ENCODE measurements at regions not wholly inside any gene's neighbourhood (a gene's known extent, or its start where the extent isn't known, plus 50 kb on each side); places are given as distances from the start of the nearest gene placed in this dataset.
"Not testable (repeated sequence)": the region's sequence is repeated elsewhere in the genome, so short reads cannot be mapped to it uniquely, and the experiment has no call there.

GRCh38 chr18:34942276-34942675 lies 98.9 kb upstream of the MAPRE2 start:
- Histone ChIP-seq H3K4me3 (ENCODE audit: low read depth in 1 of 2, low read length in 2 of 2) (no peak overlapping the region), H3K27me3 (ENCODE audit: low read depth, low read length) (no peaks in the 10 kb centered on the region), H3K36me3 (ENCODE audit: control insufficient read depth in 1 of 2, insufficient read depth in 2 of 2, low read length in 2 of 2) (no peaks in the 10 kb centered on the region), H3K9me3 (ENCODE audit: control insufficient read depth in 1 of 2, low read length in 2 of 2) (no peaks in the 10 kb centered on the region), H3K4me1 (ENCODE audit: control insufficient read depth in 1 of 2, insufficient read depth in 2 of 2, low read length in 2 of 2) (no peaks in the 10 kb centered on the region), H3K27ac (ENCODE audit: low read length) (no peak overlapping the region)

GRCh38 chr18:34942975-34943374 lies 98.2 kb upstream of the MAPRE2 start:
- H3K27ac ChIP-seq (ENCODE audit: low read length), result no peak overlapping the region
- H3K4me1 ChIP-seq (ENCODE audit: control insufficient read depth in 1 of 2, insufficient read depth in 2 of 2, low read length in 2 of 2), result no peaks in the 10 kb centered on the region
- no peaks in the 10 kb centered on the region for H3K36me3 ChIP-seq (ENCODE audit: control insufficient read depth in 1 of 2, insufficient read depth in 2 of 2, low read length in 2 of 2)
- H3K27me3 ChIP-seq (ENCODE audit: low read depth, low read length), result no peaks in the 10 kb centered on the region
- H3K9me3 ChIP-seq (ENCODE audit: control insufficient read depth in 1 of 2, low read length in 2 of 2), result no peaks in the 10 kb centered on the region
- H3K4me3 ChIP-seq (ENCODE audit: low read depth in 1 of 2, low read length in 2 of 2), result no peak overlapping the region

- H3K36me3 ChIP-seq (ENCODE audit: control insufficient read depth in 1 of 2, insufficient read depth in 2 of 2, low read length in 2 of 2), result no peaks in the 10 kb centered on the region
- no peak overlapping the region for H3K4me3 ChIP-seq (ENCODE audit: low read depth in 1 of 2, low read length in 2 of 2)
- no peak overlapping the region for H3K27ac ChIP-seq (ENCODE audit: low read length)
- no peaks in the 10 kb centered on the region for H3K9me3 ChIP-seq (ENCODE audit: control insufficient read depth in 1 of 2, low read length in 2 of 2)
- no peaks in the 10 kb centered on the region for H3K4me1 ChIP-seq (ENCODE audit: control insufficient read depth in 1 of 2, insufficient read depth in 2 of 2, low read length in 2 of 2)
- H3K27me3 ChIP-seq (ENCODE audit: low read depth, low read length), result no peaks in the 10 kb centered on the region
These were observed 97.6 kb upstream of the MAPRE2 start for GRCh38 chr18:34943587-34943986.

GRCh38 chr18:34947711-34948125 lies 93.5 kb upstream of the MAPRE2 start:
- Histone ChIP-seq H3K27me3 (ENCODE audit: low read depth, low read length) (no peaks in the 10 kb centered on the region), H3K36me3 (ENCODE audit: control insufficient read depth in 1 of 2, insufficient read depth in 2 of 2, low read length in 2 of 2) (no peaks in the 10 kb centered on the region), H3K9me3 (ENCODE audit: control insufficient read depth in 1 of 2, low read length in 2 of 2) (no peaks in the 10 kb centered on the region), H3K4me3 (ENCODE audit: low read depth in 1 of 2, low read length in 2 of 2) (no peak overlapping the region), H3K27ac (ENCODE audit: low read length) (no peak overlapping the region), H3K4me1 (ENCODE audit: control insufficient read depth in 1 of 2, insufficient read depth in 2 of 2, low read length in 2 of 2) (no peaks in the 10 kb centered on the region)

GRCh38 chr18:34951625-34952379 lies 89.4 kb upstream of the MAPRE2 start:
- Histone ChIP-seq H3K9me3 (ENCODE audit: control insufficient read depth in 1 of 2, low read length in 2 of 2) (no peaks in the 10 kb centered on the region), H3K4me1 (ENCODE audit: control insufficient read depth in 1 of 2, insufficient read depth in 2 of 2, low read length in 2 of 2) (no peaks in the 10 kb centered on the region), H3K4me3 (ENCODE audit: low read depth in 1 of 2, low read length in 2 of 2) (no peak overlapping the region), H3K36me3 (ENCODE audit: control insufficient read depth in 1 of 2, insufficient read depth in 2 of 2, low read length in 2 of 2) (no peaks in the 10 kb centered on the region), H3K27ac (ENCODE audit: low read length) (no peak overlapping the region), H3K27me3 (ENCODE audit: low read depth, low read length) (no peaks in the 10 kb centered on the region)

- Histone ChIP-seq H3K27ac (ENCODE audit: low read length) (no peak overlapping the region), H3K27me3 (ENCODE audit: low read depth, low read length) (no peaks in the 10 kb centered on the region), H3K36me3 (ENCODE audit: control insufficient read depth in 1 of 2, insufficient read depth in 2 of 2, low read length in 2 of 2) (no peaks in the 10 kb centered on the region), H3K9me3 (ENCODE audit: control insufficient read depth in 1 of 2, low read length in 2 of 2) (no peaks in the 10 kb centered on the region), H3K4me1 (ENCODE audit: control insufficient read depth in 1 of 2, insufficient read depth in 2 of 2, low read length in 2 of 2) (peaks cover 0 to 7% of the 10 kb centered on the region in 2 donors), H3K4me3 (ENCODE audit: low read depth in 1 of 2, low read length in 2 of 2) (no peak overlapping the region)
These were observed 88.0 kb upstream of the MAPRE2 start for GRCh38 chr18:34953212-34953611.

- not testable (repeated sequence) for H3K36me3 ChIP-seq (ENCODE audit: control insufficient read depth in 1 of 2, insufficient read depth in 2 of 2, low read length in 2 of 2)
These were observed 85.7 kb upstream of the MAPRE2 start for GRCh38 chr18:34955494-34955893.

GRCh38 chr18:34956663-34957062 lies 84.5 kb upstream of the MAPRE2 start:
- peak overlapping the region; percentile 58 for H3K27ac ChIP-seq (ENCODE audit: low read length)
- no peak overlapping the region for H3K4me3 ChIP-seq (ENCODE audit: low read depth in 1 of 2, low read length in 2 of 2)
- no peaks in the 10 kb centered on the region for H3K9me3 ChIP-seq (ENCODE audit: control insufficient read depth in 1 of 2, low read length in 2 of 2)
- no peaks in the 10 kb centered on the region for H3K36me3 ChIP-seq (ENCODE audit: control insufficient read depth in 1 of 2, insufficient read depth in 2 of 2, low read length in 2 of 2)
- peaks cover 0 to 7% of the 10 kb centered on the region in 2 donors for H3K4me1 ChIP-seq (ENCODE audit: control insufficient read depth in 1 of 2, insufficient read depth in 2 of 2, low read length in 2 of 2)
- no peaks in the 10 kb centered on the region for H3K27me3 ChIP-seq (ENCODE audit: low read depth, low read length)

More at GRCh38 chr18:34955494-34955893, 85.7 kb upstream of the MAPRE2 start:
- H3K4me1 ChIP-seq (ENCODE audit: control insufficient read depth in 1 of 2, insufficient read depth in 2 of 2, low read length in 2 of 2); H3K27me3 ChIP-seq (ENCODE audit: low read depth, low read length); H3K4me3 ChIP-seq (ENCODE audit: low read depth in 1 of 2, low read length in 2 of 2); H3K27ac ChIP-seq (ENCODE audit: low read length); H3K9me3 ChIP-seq (ENCODE audit: control insufficient read depth in 1 of 2, low read length in 2 of 2): not testable (repeated sequence)

- Histone ChIP-seq H3K36me3 (ENCODE audit: control insufficient read depth in 1 of 2, insufficient read depth in 2 of 2, low read length in 2 of 2) (no peaks in the 10 kb centered on the region), H3K27me3 (ENCODE audit: low read depth, low read length) (no peaks in the 10 kb centered on the region)
These were observed 83.9 kb upstream of the MAPRE2 start for GRCh38 chr18:34957119-34957863.

GRCh38 chr18:34957864-34958259 lies 83.4 kb upstream of the MAPRE2 start:
- H3K4me3 ChIP-seq (ENCODE audit: low read depth in 1 of 2, low read length in 2 of 2), result no peak overlapping the region
- no peaks in the 10 kb centered on the region for H3K27me3 ChIP-seq (ENCODE audit: low read depth, low read length)
- no peaks in the 10 kb centered on the region for H3K36me3 ChIP-seq (ENCODE audit: control insufficient read depth in 1 of 2, insufficient read depth in 2 of 2, low read length in 2 of 2)
- H3K4me1 ChIP-seq (ENCODE audit: control insufficient read depth in 1 of 2, insufficient read depth in 2 of 2, low read length in 2 of 2), result peaks cover 0 to 7% of the 10 kb centered on the region in 2 donors
- no peaks in the 10 kb centered on the region for H3K9me3 ChIP-seq (ENCODE audit: control insufficient read depth in 1 of 2, low read length in 2 of 2)
- H3K27ac ChIP-seq (ENCODE audit: low read length), result no peak overlapping the region

More at GRCh38 chr18:34957119-34957863, 83.9 kb upstream of the MAPRE2 start:
- Histone ChIP-seq H3K27ac (ENCODE audit: low read length) (peak overlapping the region; percentile 58), H3K9me3 (ENCODE audit: control insufficient read depth in 1 of 2, low read length in 2 of 2) (no peaks in the 10 kb centered on the region), H3K4me3 (ENCODE audit: low read depth in 1 of 2, low read length in 2 of 2) (no peak overlapping the region), H3K4me1 (ENCODE audit: control insufficient read depth in 1 of 2, insufficient read depth in 2 of 2, low read length in 2 of 2) (peaks cover 0 to 7% of the 10 kb centered on the region in 2 donors)

- H3K27ac ChIP-seq (ENCODE audit: low read length), result peak overlapping the region; percentile 74
- no peaks in the 10 kb centered on the region for H3K9me3 ChIP-seq (ENCODE audit: control insufficient read depth in 1 of 2, low read length in 2 of 2)
These were observed 81.9 kb upstream of the MAPRE2 start for GRCh38 chr18:34959211-34959829.

More at GRCh38 chr18:34959211-34959829, 81.9 kb upstream of the MAPRE2 start:
- H3K4me1 ChIP-seq (ENCODE audit: control insufficient read depth in 1 of 2, insufficient read depth in 2 of 2, low read length in 2 of 2), result peaks cover 0 to 7% of the 10 kb centered on the region in 2 donors
- H3K36me3 ChIP-seq (ENCODE audit: control insufficient read depth in 1 of 2, insufficient read depth in 2 of 2, low read length in 2 of 2), result no peaks in the 10 kb centered on the region
- H3K27me3 ChIP-seq (ENCODE audit: low read depth, low read length), result no peaks in the 10 kb centered on the region
- peak overlapping the region in 1 of 2 donors; percentile 46 for H3K4me3 ChIP-seq (ENCODE audit: low read depth in 1 of 2, low read length in 2 of 2)

Data from muscle layer of duodenum (tissue), 2 donors.